ENCODE measurements at regions not wholly inside any gene's neighbourhood (a gene's known extent, or its start where the extent isn't known, plus 50 kb on each side); places are given as distances from the start of the nearest gene placed in this dataset.

GRCh38 chr18:10022365-10022764 is 108.5 kb downstream of the VAPA start:
- no TSS peak for BruUV-seq (replicated peaks)
- TF ChIP-seq, protein P1, sequence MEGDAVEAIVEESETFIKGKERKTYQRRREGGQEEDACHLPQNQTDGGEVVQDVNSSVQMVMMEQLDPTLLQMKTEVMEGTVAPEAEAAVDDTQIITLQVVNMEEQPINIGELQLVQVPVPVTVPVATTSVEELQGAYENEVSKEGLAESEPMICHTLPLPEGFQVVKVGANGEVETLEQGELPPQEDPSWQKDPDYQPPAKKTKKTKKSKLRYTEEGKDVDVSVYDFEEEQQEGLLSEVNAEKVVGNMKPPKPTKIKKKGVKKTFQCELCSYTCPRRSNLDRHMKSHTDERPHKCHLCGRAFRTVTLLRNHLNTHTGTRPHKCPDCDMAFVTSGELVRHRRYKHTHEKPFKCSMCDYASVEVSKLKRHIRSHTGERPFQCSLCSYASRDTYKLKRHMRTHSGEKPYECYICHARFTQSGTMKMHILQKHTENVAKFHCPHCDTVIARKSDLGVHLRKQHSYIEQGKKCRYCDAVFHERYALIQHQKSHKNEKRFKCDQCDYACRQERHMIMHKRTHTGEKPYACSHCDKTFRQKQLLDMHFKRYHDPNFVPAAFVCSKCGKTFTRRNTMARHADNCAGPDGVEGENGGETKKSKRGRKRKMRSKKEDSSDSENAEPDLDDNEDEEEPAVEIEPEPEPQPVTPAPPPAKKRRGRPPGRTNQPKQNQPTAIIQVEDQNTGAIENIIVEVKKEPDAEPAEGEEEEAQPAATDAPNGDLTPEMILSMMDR (IDR thresholded peaks at IDR 0.05; ENCODE audit: unreplicated experiment), result no peak
- Mint-ChIP-seq H3K4me3 (ENCODE audit: unreplicated experiment) (no peak overlapping the region), H3K4me1 (ENCODE audit: insufficient read depth, unreplicated experiment) (peaks cover 9% of the 10 kb centered on the region), H3K27me3 (ENCODE audit: insufficient read depth, unreplicated experiment) (no peaks in the 10 kb centered on the region), H3K9me3 (ENCODE audit: unreplicated experiment) (no peaks in the 10 kb centered on the region), H3K27ac (ENCODE audit: low read depth, unreplicated experiment) (no peak overlapping the region), H3K36me3 (ENCODE audit: insufficient read depth, unreplicated experiment) (no peaks in the 10 kb centered on the region)
- DNase-seq (ENCODE audit: unreplicated experiment), result no peak
- POLR2A ChIA-PET, result interaction anchor here (3.2 kb wide), 1 partner anchor 13 kb away, joined by 12 read pairs; no protein-coding TSS in a partner anchor
- intact Hi-C loops (cut with micrococcal nuclease), result no loop called here
- CTCF ChIA-PET, result no interaction called here

- Mint-ChIP-seq H3K4me3 (ENCODE audit: unreplicated experiment) (no peak overlapping the region), H3K36me3 (ENCODE audit: insufficient read depth, unreplicated experiment) (no peaks in the 10 kb centered on the region), H3K4me1 (ENCODE audit: insufficient read depth, unreplicated experiment) (peaks cover 9% of the 10 kb centered on the region), H3K27me3 (ENCODE audit: insufficient read depth, unreplicated experiment) (no peaks in the 10 kb centered on the region), H3K27ac (ENCODE audit: low read depth, unreplicated experiment) (no peak overlapping the region), H3K9me3 (ENCODE audit: unreplicated experiment) (no peaks in the 10 kb centered on the region)
- TF ChIP-seq, protein P1 (IDR thresholded peaks at IDR 0.05; ENCODE audit: unreplicated experiment), result no peak
- intact Hi-C loops (cut with micrococcal nuclease), result no loop called here
- DNase-seq (ENCODE audit: unreplicated experiment), result no peak
- BruUV-seq (replicated peaks), result no TSS peak
- ChIA-PET CTCF (no interaction called here), POLR2A (no interaction called here)
Observed at GRCh38 chr18:10023853-10024570, 110.2 kb downstream of the VAPA start.

DNA sequence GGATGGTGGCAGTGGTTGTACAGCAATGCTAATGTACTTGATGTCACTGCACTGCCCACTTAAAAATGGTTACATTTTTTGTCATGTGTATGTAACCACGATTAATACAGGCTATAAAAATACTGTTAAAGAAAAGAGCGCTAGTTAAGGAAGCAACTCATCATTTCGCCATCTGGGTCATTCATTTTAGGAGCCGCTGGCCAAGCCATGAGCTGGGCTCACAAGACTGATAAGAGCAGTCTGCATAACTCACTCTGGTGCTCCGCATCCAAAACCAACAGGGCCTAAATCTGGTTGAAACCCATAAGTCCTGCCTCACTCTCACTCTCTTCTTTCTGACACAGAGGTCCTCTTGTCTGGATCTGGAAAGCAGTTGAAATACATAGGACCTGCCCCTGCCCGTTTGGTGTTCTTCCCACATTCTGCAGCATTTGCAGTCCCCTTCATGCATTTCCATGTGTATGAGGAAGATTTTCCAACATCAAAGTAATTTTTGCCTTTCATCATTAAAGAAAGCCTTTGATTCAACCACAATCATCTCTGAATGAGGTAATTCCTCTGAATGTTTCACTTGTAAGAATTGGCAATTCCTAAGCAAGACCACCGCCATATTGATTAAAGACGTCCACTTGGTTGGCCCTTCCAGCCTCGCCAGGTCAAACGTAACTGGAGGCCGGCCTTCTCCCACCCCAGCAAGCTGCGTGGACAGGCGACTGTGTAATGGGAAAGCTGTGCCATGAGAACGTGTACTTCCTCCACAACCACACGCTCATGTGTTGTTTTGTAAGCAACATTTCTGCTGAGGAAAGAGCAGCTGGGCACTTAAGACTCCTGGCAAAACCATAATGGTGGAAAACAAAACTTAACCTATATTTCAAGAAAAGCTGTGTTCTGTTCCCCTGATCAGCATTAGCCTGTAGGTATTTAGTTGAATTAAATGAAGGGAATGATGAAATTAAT is 112.2 kb downstream of the VAPA start:
- H3K27ac Mint-ChIP-seq (ENCODE audit: low read depth, unreplicated experiment), result no peak overlapping the region
- TF ChIP-seq, protein P1 (IDR thresholded peaks at IDR 0.05; ENCODE audit: unreplicated experiment), result no peak
- intact Hi-C loops (cut with micrococcal nuclease), result no loop called here

DNA sequence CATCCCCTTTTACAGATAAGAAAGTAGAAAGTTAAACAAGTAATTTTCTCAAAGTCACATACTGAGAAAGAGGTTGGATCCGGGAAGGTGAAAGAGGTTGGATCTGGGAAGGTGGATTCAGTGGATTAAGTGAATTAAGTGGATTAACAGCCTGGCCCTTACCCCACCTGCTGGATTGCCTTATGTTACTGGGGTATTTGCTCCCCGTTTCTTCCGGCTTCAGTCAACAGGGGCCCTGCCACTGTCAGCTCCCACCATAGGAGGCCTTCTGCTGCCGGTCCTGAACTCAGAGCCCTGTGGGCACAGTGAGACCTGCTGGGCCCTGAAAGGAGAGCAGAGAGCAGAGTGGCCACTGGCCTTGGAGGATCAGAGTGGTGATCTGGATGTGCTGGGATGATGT is 113.2 kb downstream of the VAPA start:
- no peaks in the 10 kb centered on the region for H3K36me3 Mint-ChIP-seq (ENCODE audit: insufficient read depth, unreplicated experiment)
- ChIA-PET POLR2A (no interaction called here), CTCF (interaction anchor here (0.6 kb wide), 1 partner anchor 53 kb away, joined by 3 read pairs; no protein-coding TSS in a partner anchor)
- no TSS peak for BruUV-seq (replicated peaks)
- intact Hi-C loops (cut with micrococcal nuclease), result no loop called here
- no peaks in the 10 kb centered on the region for H3K9me3 Mint-ChIP-seq (ENCODE audit: unreplicated experiment)
- H3K27ac Mint-ChIP-seq (ENCODE audit: low read depth, unreplicated experiment), result no peak overlapping the region
- no peaks in the 10 kb centered on the region for H3K27me3 Mint-ChIP-seq (ENCODE audit: insufficient read depth, unreplicated experiment)
- no peaks in the 10 kb centered on the region for H3K4me1 Mint-ChIP-seq (ENCODE audit: insufficient read depth, unreplicated experiment)
- no peak overlapping the region for H3K4me3 Mint-ChIP-seq (ENCODE audit: unreplicated experiment)
- TF ChIP-seq, protein P1 (IDR thresholded peaks at IDR 0.05; ENCODE audit: unreplicated experiment), result no peak
- DNase-seq (ENCODE audit: unreplicated experiment), result no peak

More for the DNA sequence above, 112.2 kb downstream of the VAPA start:
- POLR2A ChIA-PET, result no interaction called here
- Mint-ChIP-seq H3K36me3 (ENCODE audit: insufficient read depth, unreplicated experiment) (no peaks in the 10 kb centered on the region), H3K27me3 (ENCODE audit: insufficient read depth, unreplicated experiment) (no peaks in the 10 kb centered on the region), H3K4me1 (ENCODE audit: insufficient read depth, unreplicated experiment) (no peaks in the 10 kb centered on the region), H3K4me3 (ENCODE audit: unreplicated experiment) (no peak overlapping the region), H3K9me3 (ENCODE audit: unreplicated experiment) (no peaks in the 10 kb centered on the region)
- CTCF ChIA-PET, result interaction anchor here (0.5 to 0.7 kb wide), 2 partner anchors 99 to 239 kb away, joined by 3 read pairs; no protein-coding TSS in a partner anchor
- BruUV-seq (replicated peaks), result no TSS peak
- DNase-seq (ENCODE audit: unreplicated experiment), result no peak
